Retinal pigment epithelial cell (primary cell): ENCODE measurements at regions not wholly inside any gene's neighbourhood (a gene's known extent, or its start where the extent isn't known, plus 50 kb on each side); places are given as distances from the start of the nearest gene placed in this dataset.
A peak's percentile ranks its signal among the peaks of the same experiment; 100 is the strongest.

Source experiments
- DNase-seq: peaks from one replicate; pipeline ENCODE4 v3.0.0-alpha.2; 2010; ENCODE audit warnings: low read depth
- H3K4me3 ChIP-seq: 2 replicates; pipeline ENCODE4 v1.5.1; 2011; ENCODE audit warnings: mild to moderate bottlenecking, low read length, control low read depth, moderate library complexity
- CTCF ChIP-seq: conservative IDR thresholded peaks from 2 replicates; pipeline ENCODE4 v1.5.1; 2011; ENCODE audit warnings: low read depth, low read length, control low read depth, inconsistent platforms

- no peak for TF ChIP-seq CTCF
- H3K4me3 ChIP-seq, result no peak overlapping the region
- DNase-seq, result peak; percentile 21
Measured at GRCh38 chr11:128029219-128029722, 558.1 kb downstream of the ETS1 start.

GRCh38 chr11:128026596-128026995 is 560.8 kb downstream of the ETS1 start:
- no peak for TF ChIP-seq CTCF
- H3K4me3 ChIP-seq, result no peak overlapping the region
- peak; percentile 88 for DNase-seq

- no peak for TF ChIP-seq CTCF
- DNase-seq, result no peak
- no peak overlapping the region for H3K4me3 ChIP-seq
Measured at GRCh38 chr11:128022761-128023160, 564.6 kb downstream of the ETS1 start.

GRCh38 chr11:128022007-128022368 is 565.4 kb downstream of the ETS1 start:
- no peak for TF ChIP-seq CTCF
- no peak overlapping the region for H3K4me3 ChIP-seq
- DNase-seq, result no peak

GRCh38 chr11:128021349-128022006 is 565.9 kb downstream of the ETS1 start:
- DNase-seq, result peak; percentile 34
- TF ChIP-seq CTCF, result peak; percentile 84
- H3K4me3 ChIP-seq, result no peak overlapping the region

GRCh38 chr11:128018692-128019091 is 568.7 kb downstream of the ETS1 start:
- no peak for DNase-seq
- H3K4me3 ChIP-seq, result no peak overlapping the region
- TF ChIP-seq CTCF, result no peak

GRCh38 chr11:128005562-128005961 is 581.8 kb downstream of the ETS1 start:
- no peak for DNase-seq

More at GRCh38 chr11:128005562-128005961, 581.8 kb downstream of the ETS1 start:
- no peak for TF ChIP-seq CTCF
- H3K4me3 ChIP-seq, result no peak overlapping the region
